Neural progenitor cell (in vitro differentiated cells): ENCODE measurements at regions not wholly inside any gene's neighbourhood (a gene's known extent, or its start where the extent isn't known, plus 50 kb on each side); places are given as distances from the start of the nearest gene placed in this dataset.

Experiments
- DNase-seq: peaks from one replicate; pipeline ENCODE4 v3.0.0-alpha.2; 2016; ENCODE audit warnings: low spot score
- H2AFZ ChIP-seq: fragments of 200-600 bp; sonication (generic); replicated peaks from 2 replicates; pipeline ENCODE4 v1.6.1; 2016; ENCODE audit warnings: antibody characterized with exemption
- H3F3A ChIP-seq: fragments of 200-600 bp; sonication (generic); 2 replicates; pipeline ENCODE4 v1.6.1; 2016; ENCODE audit warnings: antibody characterized with exemption, low read depth
- H3K27ac ChIP-seq: fragments of 200-600 bp; sonication (generic); 2 replicates; pipeline ENCODE4 v1.5.1; 2016; ENCODE audit warnings: mild to moderate bottlenecking
- H3K27me3 ChIP-seq: fragments of 200-600 bp; sonication (generic); 2 replicates; pipeline ENCODE4 v1.6.1; 2016; ENCODE audit warnings: mild to moderate bottlenecking, moderate library complexity
- H3K36me3 ChIP-seq: fragments of 200-600 bp; sonication (generic); 2 replicates; pipeline ENCODE4 v1.5.1; 2016
- H3K4me1 ChIP-seq: fragments of 200-600 bp; sonication (generic); 2 replicates; pipeline ENCODE4 v1.6.1; 2016; ENCODE audit warnings: mixed run types
- H3K4me2 ChIP-seq: fragments of 200-600 bp; sonication (generic); 2 replicates; pipeline ENCODE4 v1.6.1; 2016
- H3K4me3 ChIP-seq: fragments of 200-600 bp; sonication (generic); 2 replicates; pipeline ENCODE4 v1.5.1; 2016
- H3K79me2 ChIP-seq: fragments of 200-600 bp; sonication (generic); 2 replicates; pipeline ENCODE4 v1.6.1; 2016; ENCODE audit warnings: low read depth
- H3K9ac ChIP-seq: fragments of 200-600 bp; sonication (generic); 2 replicates; pipeline ENCODE4 v1.6.1; 2016
- H3K9me3 ChIP-seq: fragments of 200-600 bp; sonication (generic); 2 replicates; pipeline ENCODE4 v1.5.1; 2016; ENCODE audit warnings: low read depth
- H4K20me1 ChIP-seq: fragments of 200-600 bp; sonication (generic); 2 replicates; pipeline ENCODE4 v1.6.1; 2016; ENCODE audit warnings: low read depth
- H3K27ac Mint-ChIP-seq: 3 replicates; pipeline ENCODE4 v1.8.0; 2021; ENCODE audit warnings: mixed read lengths
- H3K27me3 Mint-ChIP-seq: 2 replicates; pipeline ENCODE4 v1.8.0; 2022; ENCODE audit warnings: low read depth, mild to moderate bottlenecking, inconsistent platforms, moderate library complexity, mixed read lengths; ENCODE audit not compliant: insufficient read depth
- H3K36me3 Mint-ChIP-seq: 3 replicates; pipeline ENCODE4 v1.8.0; 2021; ENCODE audit warnings: mixed read lengths
- H3K4me1 Mint-ChIP-seq: 3 replicates; pipeline ENCODE4 v1.8.0; 2021; ENCODE audit warnings: mixed read lengths
- H3K4me3 Mint-ChIP-seq: 3 replicates; pipeline ENCODE4 v1.8.0; 2021; ENCODE audit warnings: mild to moderate bottlenecking, moderate library complexity, mixed read lengths
- H3K9me3 Mint-ChIP-seq: 3 replicates; pipeline ENCODE4 v1.8.0; 2020; ENCODE audit warnings: mixed read lengths
- EZH2 ChIP-seq: fragments of 200-600 bp; sonication (generic); IDR thresholded peaks from 2 replicates; pipeline ENCODE4 v1.6.1; 2017; ENCODE audit warnings: antibody characterized with exemption, mild to moderate bottlenecking, moderate library complexity
- EZH2phosphoT487 ChIP-seq: fragments of 200-600 bp; sonication (generic); IDR thresholded peaks from 2 replicates; pipeline ENCODE4 v1.6.1; 2017; ENCODE audit warnings: antibody characterized with exemption
- TF ChIP-seq, protein P1 (sequence below): fragments of 200-600 bp; sonication (generic); IDR thresholded peaks from 2 replicates; pipeline ENCODE4 v1.5.1; 2017; ENCODE audit warnings: antibody characterized with exemption, mild to moderate bottlenecking

GRCh38 chr13:44276061-44276460 lies 97.6 kb upstream of the SERP2 start:
- Histone ChIP-seq H3K4me2 (no peak overlapping the region), H4K20me1 (no peaks in the 10 kb centered on the region), H3K9ac (no peak overlapping the region), H3K79me2 (no peaks in the 10 kb centered on the region), H3K4me1 (no peaks in the 10 kb centered on the region), H3K27me3 (no peaks in the 10 kb centered on the region), H3K27ac (no peak overlapping the region), H3F3A (no peaks in the 10 kb centered on the region), H3K9me3 (no peaks in the 10 kb centered on the region), H2AFZ (no peak overlapping the region), H3K4me3 (no peak overlapping the region), H3K36me3 (no peaks in the 10 kb centered on the region)
- H3K36me3 Mint-ChIP-seq, result no peaks in the 10 kb centered on the region
- TF ChIP-seq, protein P1, sequence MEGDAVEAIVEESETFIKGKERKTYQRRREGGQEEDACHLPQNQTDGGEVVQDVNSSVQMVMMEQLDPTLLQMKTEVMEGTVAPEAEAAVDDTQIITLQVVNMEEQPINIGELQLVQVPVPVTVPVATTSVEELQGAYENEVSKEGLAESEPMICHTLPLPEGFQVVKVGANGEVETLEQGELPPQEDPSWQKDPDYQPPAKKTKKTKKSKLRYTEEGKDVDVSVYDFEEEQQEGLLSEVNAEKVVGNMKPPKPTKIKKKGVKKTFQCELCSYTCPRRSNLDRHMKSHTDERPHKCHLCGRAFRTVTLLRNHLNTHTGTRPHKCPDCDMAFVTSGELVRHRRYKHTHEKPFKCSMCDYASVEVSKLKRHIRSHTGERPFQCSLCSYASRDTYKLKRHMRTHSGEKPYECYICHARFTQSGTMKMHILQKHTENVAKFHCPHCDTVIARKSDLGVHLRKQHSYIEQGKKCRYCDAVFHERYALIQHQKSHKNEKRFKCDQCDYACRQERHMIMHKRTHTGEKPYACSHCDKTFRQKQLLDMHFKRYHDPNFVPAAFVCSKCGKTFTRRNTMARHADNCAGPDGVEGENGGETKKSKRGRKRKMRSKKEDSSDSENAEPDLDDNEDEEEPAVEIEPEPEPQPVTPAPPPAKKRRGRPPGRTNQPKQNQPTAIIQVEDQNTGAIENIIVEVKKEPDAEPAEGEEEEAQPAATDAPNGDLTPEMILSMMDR, result no peak
- TF ChIP-seq EZH2 (no peak), EZH2phosphoT487 (no peak)
- H3K27ac Mint-ChIP-seq, result no peak overlapping the region
- no peak for DNase-seq
- H3K4me1 Mint-ChIP-seq, result peaks cover 13% of the 10 kb centered on the region
- H3K27me3 Mint-ChIP-seq, result peaks cover 8% of the 10 kb centered on the region
- no peak overlapping the region for H3K4me3 Mint-ChIP-seq
- H3K9me3 Mint-ChIP-seq, result no peaks in the 10 kb centered on the region

DNA sequence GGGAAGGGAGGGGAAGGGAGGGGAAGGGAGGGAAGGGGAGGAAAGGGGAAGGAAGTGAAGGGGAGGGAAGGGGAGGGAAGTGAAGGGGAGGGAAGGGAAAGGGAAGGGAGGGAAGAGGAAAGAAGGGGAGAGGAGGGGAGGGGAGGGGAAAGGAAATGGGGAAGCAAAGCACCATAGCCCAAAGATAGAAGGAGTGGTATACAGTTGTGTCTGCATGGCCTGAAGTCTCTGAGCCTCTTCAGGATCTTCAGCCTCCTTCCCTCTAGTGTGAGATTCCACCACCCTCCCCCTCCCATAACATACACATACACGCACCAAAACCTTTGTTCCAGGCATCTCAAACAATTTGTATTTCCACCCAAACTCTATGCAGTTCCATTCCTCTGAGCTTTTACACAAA lies 96.2 kb upstream of the SERP2 start:
- H3K9me3 ChIP-seq, result no peaks in the 10 kb centered on the region
- no peak overlapping the region for H3K4me3 Mint-ChIP-seq
- TF ChIP-seq, protein P1, result no peak
- no peak for TF ChIP-seq EZH2phosphoT487
- no peak for TF ChIP-seq EZH2

DNA sequence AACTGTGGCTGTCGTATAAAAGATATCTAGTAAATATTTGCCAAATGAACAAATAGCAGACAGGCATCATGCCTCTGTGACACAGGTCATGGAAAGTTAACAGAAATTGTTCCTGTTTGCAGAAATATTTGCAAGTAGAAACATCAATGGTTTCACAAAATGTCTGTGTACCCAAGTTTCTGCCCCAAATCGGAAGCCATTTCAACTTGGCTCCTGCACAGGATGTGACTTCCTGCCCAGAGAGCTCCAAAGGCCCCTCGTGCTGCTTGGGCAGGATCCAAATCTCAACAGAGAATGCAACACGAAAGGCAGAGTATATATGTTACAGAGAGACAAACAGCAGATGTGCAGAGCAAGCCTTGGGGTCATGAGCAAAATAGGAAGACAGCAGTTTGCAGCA lies 95.5 kb upstream of the SERP2 start:
- H3K4me1 Mint-ChIP-seq, result peaks cover 6% of the 10 kb centered on the region
- no peak overlapping the region for H3K4me2 ChIP-seq
- H3K4me3 ChIP-seq, result no peak overlapping the region
- no peaks in the 10 kb centered on the region for H3K27me3 ChIP-seq
- no peak overlapping the region for H3K4me3 Mint-ChIP-seq
- no peak overlapping the region for H3K27ac ChIP-seq
- no peaks in the 10 kb centered on the region for H3K4me1 ChIP-seq
- no peaks in the 10 kb centered on the region for H3K36me3 ChIP-seq
- H3K27ac Mint-ChIP-seq, result no peak overlapping the region
- H3K9me3 ChIP-seq, result no peaks in the 10 kb centered on the region
- TF ChIP-seq EZH2phosphoT487 (no peak), EZH2 (no peak)
- TF ChIP-seq, protein P1, result no peak
- no peak overlapping the region for H3K9ac ChIP-seq
- no peaks in the 10 kb centered on the region for H3K9me3 Mint-ChIP-seq
- no peaks in the 10 kb centered on the region for H3F3A ChIP-seq
- H2AFZ ChIP-seq, result no peak overlapping the region
- no peak for DNase-seq
- no peaks in the 10 kb centered on the region for H4K20me1 ChIP-seq
- peaks cover 10% of the 10 kb centered on the region for H3K27me3 Mint-ChIP-seq
- H3K36me3 Mint-ChIP-seq, result no peaks in the 10 kb centered on the region
- H3K79me2 ChIP-seq, result no peaks in the 10 kb centered on the region

More for the DNA sequence above, 96.2 kb upstream of the SERP2 start:
- no peaks in the 10 kb centered on the region for H3K36me3 Mint-ChIP-seq
- H3K4me3 ChIP-seq, result no peak overlapping the region
- H3K27me3 ChIP-seq, result no peaks in the 10 kb centered on the region
- no peak overlapping the region for H3K4me2 ChIP-seq
- peaks cover 8% of the 10 kb centered on the region for H3K27me3 Mint-ChIP-seq
- no peaks in the 10 kb centered on the region for H3F3A ChIP-seq
- no peak overlapping the region for H3K27ac ChIP-seq
- H3K4me1 Mint-ChIP-seq, result peaks cover 6% of the 10 kb centered on the region
- no peaks in the 10 kb centered on the region for H4K20me1 ChIP-seq
- no peak overlapping the region for H3K27ac Mint-ChIP-seq
- no peaks in the 10 kb centered on the region for H3K36me3 ChIP-seq
- no peak for DNase-seq
- no peaks in the 10 kb centered on the region for H3K4me1 ChIP-seq
- no peaks in the 10 kb centered on the region for H3K9me3 Mint-ChIP-seq
- H2AFZ ChIP-seq, result no peak overlapping the region
- no peak overlapping the region for H3K9ac ChIP-seq
- no peaks in the 10 kb centered on the region for H3K79me2 ChIP-seq

DNA sequence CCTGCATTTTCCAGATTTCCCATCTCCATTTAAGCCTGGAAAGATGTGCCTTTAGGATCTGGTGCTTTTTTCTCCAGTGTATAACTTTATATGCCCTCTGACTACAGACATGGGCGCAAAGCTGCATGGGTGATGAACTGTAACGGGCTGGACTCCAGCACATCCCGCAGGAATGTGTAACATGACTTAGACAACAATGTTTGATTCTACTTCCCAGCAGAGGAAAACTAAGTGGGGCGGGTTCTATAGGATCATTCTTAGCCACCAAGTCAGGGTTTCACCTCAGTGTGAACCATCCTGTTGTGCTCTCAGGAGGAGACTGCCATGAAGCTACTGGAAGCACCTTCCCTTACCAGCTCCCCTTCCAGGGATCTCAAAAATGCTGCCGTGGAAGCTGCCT lies 93.2 kb upstream of the SERP2 start:
- H2AFZ ChIP-seq, result no peak overlapping the region
- no peak overlapping the region for H3K27ac Mint-ChIP-seq

More for the DNA sequence above, 93.2 kb upstream of the SERP2 start:
- H3K4me3 Mint-ChIP-seq, result no peak overlapping the region
- no peaks in the 10 kb centered on the region for H3K9me3 ChIP-seq
- H3K27me3 Mint-ChIP-seq, result peaks cover 10% of the 10 kb centered on the region
- H3K27me3 ChIP-seq, result no peaks in the 10 kb centered on the region
- H3K4me1 ChIP-seq, result no peaks in the 10 kb centered on the region
- no peaks in the 10 kb centered on the region for H3F3A ChIP-seq
- TF ChIP-seq EZH2 (no peak), EZH2phosphoT487 (no peak)
- TF ChIP-seq, protein P1, result no peak
- no peaks in the 10 kb centered on the region for H3K79me2 ChIP-seq
- peaks cover 3% of the 10 kb centered on the region for H3K9me3 Mint-ChIP-seq
- H3K36me3 Mint-ChIP-seq, result no peaks in the 10 kb centered on the region
- no peak overlapping the region for H3K9ac ChIP-seq
- no peak for DNase-seq
- no peak overlapping the region for H3K4me3 ChIP-seq
- H4K20me1 ChIP-seq, result no peaks in the 10 kb centered on the region
- no peaks in the 10 kb centered on the region for H3K36me3 ChIP-seq
- H3K4me1 Mint-ChIP-seq, result peaks cover 6% of the 10 kb centered on the region
- H3K4me2 ChIP-seq, result no peak overlapping the region
- H3K27ac ChIP-seq, result no peak overlapping the region
